H4 (cell line): ENCODE measurements at regions not wholly inside any gene's neighbourhood (a gene's known extent, or its start where the extent isn't known, plus 50 kb on each side); places are given as distances from the start of the nearest gene placed in this dataset.

Experiments
- DNase-seq: peaks from one replicate; pipeline ENCODE4 v3.0.0-alpha.2; 2015; ENCODE audit warnings: low spot score

DNA sequence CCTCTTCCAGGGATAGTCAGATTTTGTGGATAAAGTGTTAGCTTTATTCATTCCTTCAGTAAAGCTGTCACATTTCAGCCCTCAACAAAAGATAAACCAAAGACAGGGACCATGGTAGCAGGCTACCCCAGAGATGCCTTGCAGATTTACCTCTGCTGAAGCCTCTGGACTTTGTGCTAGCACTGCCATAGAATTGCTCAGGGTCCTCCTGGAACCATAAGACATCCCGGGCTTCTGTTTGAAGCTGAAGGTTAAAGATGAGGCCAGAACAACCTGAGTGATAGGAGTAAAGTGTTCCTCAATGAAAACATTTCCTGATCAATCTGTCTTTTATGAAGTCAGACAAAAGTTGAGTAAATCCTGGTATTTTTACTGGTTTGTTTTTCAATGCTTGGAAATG, 57.5 kb upstream of the ARL15 start:
- no peak for DNase-seq

DNA sequence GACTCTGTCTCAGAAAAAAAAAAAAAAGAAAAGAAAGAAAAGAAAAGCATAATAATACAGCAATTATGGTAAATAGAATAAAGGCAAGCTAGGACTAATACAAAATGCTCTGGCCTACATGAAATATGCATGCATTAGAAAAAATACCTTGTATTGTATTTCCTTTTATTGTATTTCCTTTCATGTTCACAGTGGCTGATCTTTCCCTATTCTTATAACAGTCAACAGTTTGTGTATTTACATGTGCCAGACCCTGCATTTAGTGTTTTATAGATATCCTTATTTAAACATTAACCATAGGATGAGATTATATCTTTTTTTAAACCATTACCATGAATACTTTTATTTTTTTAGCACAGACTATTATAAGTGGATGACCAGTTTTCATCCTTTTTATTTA, 56.3 kb upstream of the ARL15 start:
- no peak for DNase-seq

DNA sequence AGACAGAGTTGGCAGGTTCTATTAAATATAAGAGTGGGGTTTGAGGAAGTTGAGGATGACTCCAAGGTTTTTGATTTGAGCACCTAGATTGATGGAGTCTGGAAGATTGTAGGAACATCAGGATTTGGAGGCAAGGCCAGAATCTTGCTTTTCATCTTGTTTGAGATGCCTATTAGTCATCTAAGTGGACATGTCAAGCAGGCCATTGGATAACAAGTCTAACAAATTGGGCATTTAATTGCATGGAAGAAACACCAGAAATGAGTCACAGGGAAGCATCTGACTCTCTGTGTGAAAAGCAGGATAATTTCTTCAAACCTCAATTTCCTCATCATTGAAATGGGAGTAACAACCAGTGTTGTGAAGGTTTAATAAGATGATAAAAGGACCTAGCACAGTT, 53.3 kb upstream of the ARL15 start:
- DNase-seq: no peak

DNA sequence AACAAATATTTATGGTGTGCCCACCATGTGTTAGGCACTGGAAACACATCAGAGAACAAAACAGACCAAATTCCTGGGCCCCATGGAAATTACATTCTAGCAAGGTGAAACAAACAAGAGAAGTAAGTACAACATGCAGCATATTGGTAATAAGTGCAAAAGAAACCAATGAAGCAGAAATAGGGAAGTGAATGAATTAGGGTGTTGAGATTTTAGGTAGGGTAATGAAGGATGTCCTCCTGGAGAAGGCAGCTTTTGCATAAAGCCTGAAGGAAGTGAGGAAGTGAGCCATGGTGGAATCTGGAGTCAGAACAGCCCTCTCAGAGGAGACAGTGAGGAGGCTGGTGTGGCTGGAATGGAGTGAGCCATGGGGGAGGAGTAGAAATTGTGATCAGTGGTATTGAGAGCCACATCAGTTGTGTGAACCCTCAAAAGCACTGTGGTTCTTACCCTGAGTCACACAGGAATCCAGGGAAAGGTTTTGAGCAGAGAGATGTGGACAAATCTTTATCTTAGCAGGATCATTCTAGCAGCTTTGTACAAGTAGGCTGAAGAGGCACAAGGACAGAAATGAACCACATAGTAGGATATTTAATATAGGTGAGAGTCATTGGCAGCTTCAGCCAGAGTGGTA, 52.7 kb upstream of the ARL15 start:
- no peak for DNase-seq

DNA sequence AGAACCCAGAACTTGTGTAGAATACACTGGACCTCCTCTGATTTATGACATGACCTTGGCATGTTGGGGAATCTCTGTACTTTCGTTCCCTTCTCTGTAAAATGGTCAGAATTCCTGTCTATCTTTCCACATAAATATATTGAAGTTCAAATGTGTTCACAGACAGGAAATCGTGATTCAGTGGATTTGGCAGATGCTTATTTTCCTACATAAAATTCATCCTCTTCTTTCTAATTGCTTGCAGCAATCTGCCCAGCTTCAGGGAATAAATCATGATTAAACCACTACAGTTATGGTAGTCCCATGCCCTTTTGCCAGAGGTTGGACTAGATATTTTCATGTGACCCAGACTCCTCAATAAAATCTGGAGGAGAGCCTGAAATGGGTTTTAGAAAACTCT, 52.1 kb upstream of the ARL15 start:
- DNase-seq: no peak

DNA sequence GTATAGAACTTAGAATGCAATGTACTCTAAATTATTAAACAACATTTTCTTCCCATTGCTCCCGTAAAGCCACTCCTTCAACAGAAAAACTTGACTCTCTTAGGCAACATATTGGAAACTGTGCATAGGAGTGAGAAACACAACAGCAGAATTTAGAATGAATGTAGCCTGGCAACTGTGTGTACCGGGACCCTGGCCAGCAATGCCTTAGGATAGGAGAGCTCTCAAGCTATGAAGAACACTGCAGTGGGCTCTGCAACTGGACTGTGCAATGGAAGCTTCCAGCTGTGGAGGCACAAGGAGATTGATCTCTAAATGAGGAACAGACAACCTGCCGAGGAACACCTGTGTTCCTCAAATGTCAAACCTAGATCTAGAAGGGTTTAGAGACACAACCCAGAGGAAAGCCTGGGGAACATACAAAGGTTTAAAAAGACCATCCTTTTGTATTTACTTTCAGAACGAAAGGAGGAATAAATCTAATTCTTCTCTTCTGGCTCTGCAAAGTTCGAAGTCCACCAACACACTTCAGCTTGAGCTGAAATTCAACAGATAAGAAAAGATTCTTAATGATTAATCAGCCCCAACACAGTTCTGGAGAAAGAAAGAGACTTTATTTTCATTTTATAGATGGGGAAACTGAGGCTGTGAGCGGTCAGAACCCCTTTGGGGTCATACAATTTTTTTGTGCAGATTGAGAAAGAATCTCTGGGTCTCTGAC, 51.5 kb upstream of the ARL15 start:
- DNase-seq: no peak

DNA sequence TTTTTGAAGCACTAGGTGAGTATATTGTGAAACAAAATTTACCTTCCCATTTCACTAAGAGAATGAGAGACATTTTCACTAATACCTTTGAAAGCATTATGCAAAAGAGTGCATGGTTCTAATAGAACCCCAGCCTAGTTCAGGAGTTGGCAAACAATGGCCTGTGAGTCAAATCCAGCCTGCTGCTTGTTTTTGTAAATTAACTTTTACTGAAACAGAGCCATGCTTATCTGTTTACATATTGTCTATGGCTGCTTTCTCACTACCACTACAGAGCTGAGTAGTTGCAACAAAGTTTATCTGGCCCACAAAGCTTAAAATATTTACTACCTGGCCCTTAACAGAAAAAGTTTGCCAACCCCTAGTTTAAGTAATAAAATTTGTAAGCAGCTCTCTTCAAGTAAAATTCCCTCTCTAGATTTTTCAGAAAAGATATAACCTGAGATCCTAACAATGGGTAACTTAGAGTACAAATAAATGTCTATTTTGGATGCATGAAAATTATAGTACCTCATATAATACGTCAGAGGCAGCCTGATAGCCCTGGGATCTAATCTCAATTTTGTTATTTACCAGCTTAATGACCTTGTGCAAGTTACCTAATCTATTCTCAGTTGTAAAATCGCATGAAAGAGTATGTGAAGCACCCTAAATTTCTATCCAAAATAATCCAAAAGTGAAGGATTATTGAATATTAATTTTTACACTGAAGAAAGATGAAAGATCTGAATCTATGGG, 50.7 kb upstream of the ARL15 start:
- DNase-seq: no peak
